GM19023 (cell line): ENCODE measurements at regions not wholly inside any gene's neighbourhood (a gene's known extent, or its start where the extent isn't known, plus 50 kb on each side); places are given as distances from the start of the nearest gene placed in this dataset.

ENCODE experiments used
- ATAC-seq: cut with Tn5 transposase; IDR thresholded peaks from one replicate; pipeline ENCODE4 v1.9.1; 2021; ENCODE audit warnings: mild to moderate bottlenecking, moderate library complexity; ENCODE audit not compliant: unreplicated experiment

DNA sequence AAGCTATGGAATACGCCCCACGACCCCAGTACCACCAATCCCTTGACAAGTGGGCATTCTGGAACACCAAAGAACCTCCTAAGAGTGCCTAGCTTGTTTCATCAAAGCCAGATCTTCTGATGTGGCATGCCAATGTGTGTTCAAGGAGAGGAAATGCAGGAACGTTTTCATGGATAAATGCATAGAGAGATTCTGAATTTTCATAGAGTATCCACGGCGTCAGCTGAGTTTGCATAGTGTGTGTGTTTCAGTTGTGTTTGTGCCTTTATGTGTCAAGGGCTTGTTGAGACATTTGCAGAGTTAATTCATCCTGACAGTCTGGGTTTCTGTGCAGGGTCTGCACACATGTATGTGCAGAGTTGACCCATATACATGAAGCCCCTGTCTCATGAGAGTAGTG lies 172.7 kb upstream of the LRFN2 start:
- ATAC-seq, result no peak

DNA sequence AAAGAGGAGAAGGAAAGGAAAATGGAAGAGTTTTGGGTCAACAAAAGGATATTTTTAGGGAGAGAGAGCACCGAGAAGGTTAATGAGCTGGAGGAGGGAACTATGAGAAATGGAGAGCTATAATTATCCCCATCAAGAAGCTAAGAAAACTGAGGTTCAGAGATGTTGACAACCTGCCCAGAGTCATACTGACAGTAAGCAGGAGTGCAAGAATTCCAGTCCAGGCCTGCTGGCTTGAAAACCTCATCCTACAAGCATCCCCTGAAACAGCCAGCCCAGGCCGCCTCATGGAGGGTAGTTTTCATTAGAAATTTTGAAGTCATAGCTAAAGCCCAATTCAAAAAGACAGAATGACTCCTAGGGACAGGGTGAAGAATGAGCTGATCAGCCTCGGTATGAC lies 172.1 kb upstream of the LRFN2 start:
- no peak for ATAC-seq

DNA sequence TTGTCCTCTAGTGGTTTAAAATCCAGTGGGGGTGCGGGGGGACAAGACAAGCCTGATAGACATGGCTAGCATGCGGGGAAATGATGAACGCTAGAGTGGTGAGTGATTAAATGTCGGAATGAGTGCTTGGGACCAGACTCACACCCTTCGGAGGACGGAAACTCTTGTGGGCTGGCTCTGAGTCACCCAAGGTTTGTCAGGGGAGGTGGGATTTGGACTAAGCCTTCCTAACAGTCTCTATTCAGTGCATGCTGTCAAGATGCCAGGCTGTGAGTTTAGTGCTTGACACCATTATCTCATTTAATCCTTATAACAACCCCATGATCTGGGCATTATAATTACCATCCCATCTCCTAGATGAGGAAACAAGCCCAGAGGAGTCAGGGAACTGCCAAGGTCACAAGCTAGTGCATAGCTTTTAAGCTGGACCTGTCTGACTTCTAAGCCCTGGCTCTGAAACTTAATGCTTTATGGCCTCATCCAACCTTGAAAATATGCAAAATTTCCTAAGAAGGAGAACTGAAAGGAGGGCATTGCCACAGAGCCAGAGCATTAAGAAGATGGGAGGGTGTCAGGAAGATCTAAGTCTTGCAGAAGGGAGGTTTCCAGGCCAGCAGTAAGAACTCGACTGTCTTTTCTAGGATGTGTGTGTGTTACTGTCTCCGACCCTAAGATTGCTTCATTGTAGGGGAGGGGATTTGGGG lies 168.7 kb upstream of the LRFN2 start:
- ATAC-seq, result no peak

DNA sequence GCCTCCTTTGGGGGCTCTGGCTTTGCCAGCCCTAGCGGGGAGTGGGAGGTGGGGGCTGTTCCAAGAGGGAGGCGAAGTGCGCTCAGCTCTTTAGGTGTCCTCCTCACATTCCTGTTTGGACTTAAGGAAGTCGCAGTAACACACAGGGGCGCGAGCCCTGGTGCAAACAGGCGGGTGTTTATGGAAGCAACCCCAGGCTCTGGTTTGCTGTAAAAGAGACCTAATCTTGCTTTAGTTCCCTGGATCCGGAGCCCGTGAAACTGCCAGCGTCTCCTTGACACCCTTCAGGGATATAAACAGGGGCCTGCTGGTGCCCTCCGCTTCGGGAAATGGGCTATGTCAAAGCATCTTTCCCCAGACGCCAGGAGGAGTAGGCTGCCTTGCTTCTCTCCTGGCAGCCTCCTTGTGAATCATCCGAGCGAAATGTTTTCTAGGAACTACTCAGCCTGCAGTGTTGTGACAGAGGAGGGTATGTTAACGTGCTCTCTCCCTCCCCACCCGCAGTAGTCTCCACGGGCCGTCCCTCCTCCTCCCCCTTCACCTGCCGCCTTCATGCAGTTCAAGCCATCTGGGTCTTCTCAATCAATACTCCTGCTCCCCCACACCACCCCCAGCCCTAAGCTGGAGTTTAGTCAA lies 168.0 kb upstream of the LRFN2 start:
- no peak for ATAC-seq

DNA sequence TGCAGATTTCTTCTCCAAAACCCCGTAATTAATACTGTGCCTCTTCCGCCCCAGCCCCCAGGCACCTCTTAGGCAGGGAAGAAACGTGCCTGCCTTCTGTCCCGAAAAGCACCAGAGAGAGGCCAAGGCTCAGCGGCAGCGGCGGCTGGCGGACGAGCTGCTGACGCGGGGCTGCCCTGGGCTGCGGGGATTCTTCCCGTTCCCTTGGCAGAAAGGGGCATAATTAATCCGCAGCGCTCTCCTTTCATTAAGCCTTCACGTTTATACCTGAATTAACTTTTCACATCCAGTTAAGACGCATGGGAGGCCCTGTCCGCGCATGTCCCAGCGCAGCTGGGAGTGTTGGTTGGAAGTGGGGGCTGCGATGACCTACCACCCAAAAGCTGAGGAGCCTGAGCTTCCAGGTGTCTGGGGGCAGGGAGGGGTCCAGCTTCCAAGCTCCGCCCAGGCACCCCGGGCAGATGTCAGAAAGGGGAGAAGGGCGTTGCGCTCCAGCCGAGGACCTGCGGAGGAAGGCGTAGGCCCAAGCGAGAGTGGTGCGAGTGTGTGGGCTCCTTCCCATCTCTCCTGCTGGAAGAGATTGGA lies 167.4 kb upstream of the LRFN2 start:
- no peak for ATAC-seq

DNA sequence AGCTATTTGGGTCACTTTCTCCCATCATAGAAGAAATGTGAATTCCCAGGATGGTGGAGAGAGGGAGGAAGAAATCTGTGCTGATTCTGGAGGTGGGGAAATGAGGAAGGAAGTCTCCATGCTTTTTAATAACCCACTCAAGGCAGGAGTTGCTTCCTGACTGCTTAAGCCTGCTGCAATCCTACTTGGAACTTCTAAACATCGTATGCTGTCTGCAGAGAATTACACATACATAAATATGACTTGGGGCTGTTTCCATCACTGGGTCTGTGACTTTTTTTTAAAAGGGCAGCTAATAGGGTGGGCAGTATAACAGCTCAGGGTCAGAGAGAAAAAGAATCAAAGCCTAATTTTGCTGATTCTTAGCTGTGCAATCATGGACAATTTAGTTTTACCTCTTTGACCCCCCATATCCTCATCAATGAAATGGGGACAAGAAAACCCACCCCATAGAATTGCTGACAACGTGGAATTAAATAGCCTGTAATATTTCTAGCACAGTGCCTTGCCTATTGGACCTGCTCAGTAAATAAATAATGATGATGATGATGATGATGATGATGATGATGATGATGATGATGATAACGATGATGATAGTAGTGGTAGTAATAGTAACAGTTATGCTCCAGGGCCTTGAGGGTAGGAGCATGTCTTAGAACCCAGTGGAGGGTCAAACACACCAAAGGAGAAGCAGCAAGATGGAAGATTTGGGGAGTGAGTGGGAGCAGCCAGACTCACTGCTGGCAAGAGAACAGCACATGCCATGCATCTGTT lies 166.7 kb upstream of the LRFN2 start:
- no peak for ATAC-seq

DNA sequence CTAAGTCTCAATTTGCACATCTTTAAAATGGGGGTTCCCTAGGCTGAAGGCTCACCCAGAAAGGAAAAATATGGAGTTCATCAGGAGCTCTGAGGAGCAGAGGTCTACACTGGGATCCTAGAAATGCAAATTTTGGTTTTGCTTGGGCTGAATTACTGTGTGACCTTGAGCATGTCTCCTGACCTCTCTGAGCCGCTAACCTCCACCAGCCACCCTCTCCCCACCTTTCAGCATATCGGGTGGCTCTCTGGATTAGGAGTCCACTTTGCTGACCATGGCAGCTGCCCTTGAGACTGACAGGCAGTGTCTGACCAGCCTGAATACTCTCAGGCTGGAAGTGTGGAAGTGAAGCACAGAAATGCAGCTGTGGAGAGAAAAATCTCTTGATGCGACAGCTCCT lies 165.9 kb upstream of the LRFN2 start:
- ATAC-seq, result no peak

DNA sequence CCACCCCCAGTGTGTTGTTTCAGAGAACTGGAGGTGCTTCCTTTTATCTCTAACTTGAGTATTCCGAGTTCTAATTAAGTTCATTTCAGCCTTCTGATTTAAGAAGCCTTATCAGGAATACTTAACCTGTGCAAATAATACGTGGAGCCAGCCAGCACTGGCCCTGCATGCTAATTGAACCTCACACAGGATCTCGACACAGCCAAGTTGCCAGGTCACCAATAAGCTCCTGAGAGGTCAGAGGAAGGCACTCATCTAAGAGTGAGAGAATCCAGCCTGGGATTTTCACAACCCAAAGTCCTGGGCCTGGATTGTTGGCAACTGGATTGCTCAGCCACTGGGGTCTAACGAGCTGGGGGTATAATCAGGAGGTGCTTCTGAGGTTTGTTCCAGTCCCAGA lies 157.7 kb upstream of the LRFN2 start:
- no peak for ATAC-seq

DNA sequence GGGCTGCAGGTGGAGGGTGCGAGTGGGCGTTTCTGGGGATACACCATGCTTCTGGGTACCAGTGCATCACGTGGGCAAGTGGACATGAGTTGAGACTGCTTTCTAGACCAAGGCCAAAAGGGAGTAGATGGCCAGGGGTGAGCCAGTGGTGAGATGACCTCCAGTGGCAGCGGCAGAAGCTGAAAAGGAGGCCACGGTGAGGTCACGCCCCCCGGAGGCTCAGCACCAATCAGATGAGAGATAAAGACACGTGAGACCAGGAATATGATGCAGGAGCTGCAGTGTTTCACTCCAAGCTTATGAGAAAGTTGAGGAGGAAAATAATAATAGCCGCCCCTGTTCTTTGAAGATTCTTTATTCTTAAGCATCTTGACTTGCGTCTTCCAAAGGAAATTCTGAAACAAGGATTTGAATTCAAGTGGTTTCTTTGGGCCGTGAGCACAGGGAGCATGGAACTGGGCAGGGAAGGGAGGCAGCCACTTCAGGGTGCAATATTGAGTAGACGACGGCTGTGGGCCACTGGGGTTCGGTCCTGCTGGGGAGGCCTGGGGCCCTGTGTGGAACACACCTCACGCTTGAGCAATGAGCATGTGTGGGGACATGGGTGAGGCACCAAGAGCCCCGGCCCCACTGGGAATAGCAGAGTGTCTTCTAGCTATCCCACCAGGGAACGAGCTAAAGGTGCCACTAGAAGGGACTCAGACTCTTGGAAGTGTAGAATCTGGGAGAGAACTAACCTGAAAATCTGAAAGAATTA lies 156.7 kb upstream of the LRFN2 start:
- no peak for ATAC-seq

DNA sequence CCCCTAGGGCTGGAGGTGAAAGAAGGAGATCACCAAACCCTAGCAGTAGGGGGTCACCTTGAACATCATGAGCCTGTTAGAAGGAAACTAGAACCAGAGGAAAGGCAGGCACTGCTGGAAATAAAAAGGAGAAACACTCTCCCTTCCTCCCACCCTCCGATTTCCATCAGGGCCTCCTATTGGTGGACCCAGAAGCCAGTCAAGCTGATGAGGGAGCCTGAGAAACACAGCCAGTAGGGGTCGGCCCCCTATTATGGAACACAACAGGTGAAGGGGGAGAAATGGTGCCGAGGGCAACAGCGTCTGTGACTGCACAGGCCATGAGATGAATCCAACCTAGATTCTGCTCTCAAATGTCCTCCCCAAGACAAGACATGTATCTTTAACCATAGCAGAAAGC lies 156.1 kb upstream of the LRFN2 start:
- no peak for ATAC-seq

DNA sequence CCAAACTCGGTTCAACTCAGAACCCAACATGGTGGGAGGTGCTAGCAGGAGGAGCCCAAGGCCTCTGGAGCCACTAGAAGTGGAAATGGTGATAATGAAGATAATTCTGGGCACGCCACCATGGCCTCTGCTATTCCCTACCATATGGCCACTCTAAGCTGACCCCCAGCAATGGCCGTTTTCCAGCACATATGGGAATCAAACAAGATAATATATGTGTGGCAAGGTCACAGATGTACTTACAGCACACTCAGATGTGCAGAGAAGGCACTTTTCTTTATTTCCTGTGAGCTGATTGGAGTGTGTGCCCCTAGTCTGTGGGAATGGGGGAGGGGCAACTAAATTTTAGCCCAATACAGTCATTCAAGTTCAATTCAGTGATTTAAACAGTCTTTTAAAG lies 153.4 kb upstream of the LRFN2 start:
- no peak for ATAC-seq

DNA sequence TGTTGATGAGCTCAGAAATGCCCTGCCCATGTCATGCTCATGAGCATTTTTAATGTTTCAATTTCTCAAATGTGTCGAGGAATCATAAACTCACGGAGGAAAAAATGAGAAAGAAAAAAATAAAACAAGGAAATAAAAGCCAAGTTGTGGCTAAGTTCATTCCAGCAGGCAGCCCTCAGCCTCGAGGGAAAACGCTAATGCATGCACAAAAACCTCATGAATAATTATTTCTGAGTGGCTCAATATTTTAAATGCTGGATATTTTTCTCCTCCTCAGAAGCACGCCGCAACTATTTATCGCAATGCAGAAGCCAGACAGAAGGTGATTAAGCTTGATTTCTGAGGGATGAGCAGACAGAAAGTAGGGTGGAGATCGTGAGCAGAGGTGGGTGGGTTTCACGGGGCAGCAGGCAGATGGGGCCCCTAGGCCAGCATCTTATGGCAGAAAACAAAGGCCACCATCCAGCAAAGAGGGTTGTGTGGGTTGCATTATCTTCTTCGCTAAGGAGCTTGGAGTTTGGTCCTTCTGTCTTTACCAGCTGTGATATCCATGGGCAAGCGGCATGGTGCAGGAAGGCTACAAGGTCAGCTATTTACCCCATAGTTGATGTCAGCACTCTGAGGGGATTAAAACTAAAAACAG lies 151.5 kb upstream of the LRFN2 start:
- no peak for ATAC-seq

DNA sequence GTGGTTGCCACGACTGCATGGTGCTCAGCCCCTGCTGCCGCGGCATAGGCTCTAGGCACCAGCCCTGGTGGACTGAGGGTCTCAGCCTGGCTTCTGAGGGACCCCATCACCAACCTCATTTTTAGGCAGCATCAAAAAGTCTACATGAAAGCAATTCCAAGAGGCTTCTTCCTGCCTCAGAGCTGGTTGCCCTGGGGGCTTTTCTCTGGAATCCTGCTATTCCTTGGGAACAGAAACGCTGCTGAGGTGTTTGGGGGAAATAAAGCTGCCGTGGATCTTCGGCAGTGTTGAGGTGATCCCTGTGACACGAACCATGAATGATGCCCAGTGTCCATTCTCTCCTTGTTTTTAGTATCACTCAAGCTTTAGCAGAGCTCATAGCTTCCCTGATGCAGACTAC lies 148.4 kb upstream of the LRFN2 start:
- ATAC-seq, result no peak

DNA sequence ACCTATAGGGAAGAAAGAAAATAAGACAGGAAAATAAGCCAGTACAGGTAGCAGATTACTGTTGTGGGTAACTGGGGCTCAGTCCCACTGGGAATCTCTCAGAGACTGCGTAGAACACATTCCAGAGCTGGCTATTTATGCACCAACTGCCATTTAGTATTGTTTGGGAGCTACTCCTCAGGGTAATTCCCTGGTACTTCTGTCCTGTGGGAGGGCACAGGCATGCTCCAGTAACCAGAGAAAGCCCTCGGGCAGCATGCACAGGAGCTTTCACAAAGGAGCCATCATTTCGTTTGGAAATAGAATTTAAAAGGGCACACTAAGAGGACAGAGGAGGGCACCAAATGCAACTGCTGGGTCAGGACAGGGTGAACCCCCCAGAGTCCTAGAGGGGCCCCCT lies 148.0 kb upstream of the LRFN2 start:
- ATAC-seq, result no peak

DNA sequence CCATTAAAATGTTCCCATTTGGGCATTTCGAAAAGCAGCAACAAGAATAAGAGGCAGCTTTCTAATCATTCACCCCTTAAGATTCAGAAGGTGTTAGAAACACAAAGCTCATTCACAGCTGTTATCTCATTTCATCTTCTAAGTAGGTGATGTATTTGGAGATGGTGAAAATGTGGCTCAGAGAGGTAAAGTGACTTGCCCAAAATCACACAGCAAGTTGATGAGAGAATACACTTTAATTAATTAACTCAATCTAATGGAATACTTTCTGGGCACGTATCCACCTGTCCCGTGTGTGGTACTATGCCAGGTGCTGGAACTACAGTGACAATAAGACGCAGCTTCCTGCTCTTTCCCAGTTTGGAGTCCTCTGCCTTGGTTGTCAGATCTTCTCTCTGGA lies 147.4 kb upstream of the LRFN2 start:
- no peak for ATAC-seq

DNA sequence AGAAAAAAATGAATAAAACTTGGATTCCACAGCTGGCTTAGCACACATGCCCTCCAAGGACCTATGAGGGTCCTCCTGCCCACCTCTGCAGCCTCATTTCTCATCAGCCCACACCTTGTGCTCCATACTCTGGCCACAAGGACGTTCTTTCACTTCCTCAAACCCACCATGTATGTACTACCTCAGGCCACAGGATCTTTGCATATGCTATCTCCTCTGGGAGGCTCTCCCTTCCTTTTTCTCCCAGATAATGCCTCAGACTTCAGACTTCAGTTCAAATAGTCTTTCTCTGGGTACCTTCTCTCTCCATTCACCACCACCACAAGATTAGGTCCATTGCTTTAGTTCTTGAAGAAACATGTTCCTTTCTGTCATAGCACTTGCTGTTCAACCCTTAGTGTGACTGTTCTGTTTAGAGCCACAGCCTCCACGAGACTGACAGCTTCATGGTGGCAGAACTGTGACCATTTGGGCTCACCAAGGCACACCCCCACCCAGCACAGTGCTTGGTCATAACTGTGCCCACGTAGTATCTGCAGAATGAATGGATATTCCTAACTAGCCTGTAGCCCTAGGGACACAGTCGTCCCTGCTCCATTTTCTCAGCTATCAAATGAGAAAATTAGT lies 146.7 kb upstream of the LRFN2 start:
- ATAC-seq, result no peak

DNA sequence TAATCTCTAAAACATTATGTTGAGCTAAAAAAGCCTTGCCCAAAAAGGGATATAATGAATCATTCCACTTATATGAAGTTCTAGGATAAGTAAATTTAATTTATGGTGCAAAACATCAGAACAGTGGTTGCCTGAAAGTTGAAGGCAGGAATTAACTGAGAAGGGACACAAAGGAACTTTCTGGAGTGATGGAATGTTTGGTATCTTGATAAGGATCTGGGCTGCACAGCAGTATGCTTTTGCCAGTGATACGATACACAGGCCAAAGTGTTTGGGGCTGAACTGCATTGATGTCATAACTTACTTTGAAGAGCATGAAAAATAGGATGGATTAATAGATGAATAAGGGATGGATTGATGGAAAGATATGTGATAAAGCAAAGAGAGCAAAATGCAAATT lies 146.1 kb upstream of the LRFN2 start:
- ATAC-seq, result no peak

DNA sequence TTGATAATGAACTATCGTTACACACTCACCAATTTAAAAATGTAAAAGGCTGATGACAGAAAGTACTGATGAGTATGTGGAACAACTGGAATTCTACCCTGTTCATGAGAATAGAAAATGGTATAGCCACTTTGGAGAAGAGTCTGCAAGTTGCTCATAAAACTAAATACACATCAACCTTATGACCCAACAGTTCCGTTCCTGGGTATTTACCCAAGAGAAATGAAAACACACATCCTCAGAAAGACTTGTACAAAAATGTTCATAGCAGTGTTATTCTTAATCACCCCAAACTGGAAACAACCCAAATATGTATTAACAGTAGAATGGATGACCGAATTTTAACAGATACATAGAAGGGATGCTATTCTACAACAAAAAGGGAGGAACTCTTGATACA lies 145.7 kb upstream of the LRFN2 start:
- ATAC-seq, result no peak

DNA sequence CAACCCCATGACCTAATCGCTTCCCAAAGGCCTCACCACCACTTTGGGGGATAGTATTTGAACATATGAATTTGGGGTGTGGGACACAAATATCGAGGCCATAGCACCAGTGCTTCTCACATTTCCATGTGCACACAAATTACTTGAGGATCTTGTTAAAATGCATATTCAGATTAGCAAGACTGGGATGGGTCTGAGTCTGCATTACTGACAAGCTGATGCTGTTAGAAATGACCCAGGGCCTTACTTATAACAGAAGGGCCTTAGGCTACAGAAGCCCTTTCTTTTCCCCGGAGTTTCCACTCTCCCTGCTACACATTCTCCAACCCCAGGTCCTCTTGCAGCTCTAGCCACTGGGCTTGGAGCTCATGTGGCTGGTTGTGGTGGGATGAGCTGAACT lies 141.5 kb upstream of the LRFN2 start:
- ATAC-seq, result no peak

DNA sequence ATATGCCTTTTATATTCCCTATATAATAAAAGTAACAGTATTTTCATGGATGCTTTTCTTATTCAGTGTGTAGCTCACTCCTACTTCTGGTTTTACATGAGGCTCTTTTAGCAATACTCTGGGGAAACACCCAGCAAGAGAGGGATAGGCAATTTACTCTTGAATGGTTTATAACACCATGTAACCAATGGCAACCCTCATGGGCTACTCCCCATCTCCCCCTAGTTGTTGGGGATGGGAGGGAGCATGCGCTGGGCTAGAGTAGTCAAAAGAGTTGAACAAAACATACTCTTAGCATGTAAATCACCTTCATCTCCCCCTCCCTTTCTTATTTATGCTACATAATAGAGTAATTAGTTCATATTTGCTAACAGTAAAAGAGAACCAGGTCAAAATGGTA lies 140.1 kb upstream of the LRFN2 start:
- ATAC-seq, result no peak
